ENCODE measurements at regions not wholly inside any gene's neighbourhood (a gene's known extent, or its start where the extent isn't known, plus 50 kb on each side); places are given as distances from the start of the nearest gene placed in this dataset.

GRCh38 chr6:130776287-130776925, 50.8 kb upstream of the SMLR1 start:
- TF ChIP-seq CTCF (IDR thresholded peaks at IDR 0.05; ENCODE audit: low read depth, low read length, missing input control) (no peak), MAX (IDR thresholded peaks at IDR 0.05) (no peak), NR2F2 (IDR thresholded peaks at IDR 0.05) (no peak), RXRA (IDR thresholded peaks at IDR 0.05) (no peak), ATF3 (IDR thresholded peaks at IDR 0.05) (no peak), YY1 (IDR thresholded peaks at IDR 0.05) (no peak), JUND (IDR thresholded peaks at IDR 0.05) (no peak)
